Hepatocyte (in vitro differentiated cells): ENCODE measurements at regions not wholly inside any gene's neighbourhood (a gene's known extent, or its start where the extent isn't known, plus 50 kb on each side); places are given as distances from the start of the nearest gene placed in this dataset.

Source experiments
- CTCF ChIP-seq: fragments of 200-600 bp; sonication (generic); IDR thresholded peaks from 2 replicates; pipeline ENCODE4 v1.5.1; 2016; ENCODE audit warnings: antibody characterized with exemption, mild to moderate bottlenecking; ENCODE audit not compliant: poor library complexity
- EZH2 ChIP-seq: fragments of 200-600 bp; sonication (generic); IDR thresholded peaks from 2 replicates; pipeline ENCODE4 v1.6.1; 2016; ENCODE audit warnings: antibody characterized with exemption, mild to moderate bottlenecking, borderline replicate concordance

- TF ChIP-seq CTCF = no peak
- TF ChIP-seq EZH2 = no peak
Observed at GRCh38 chr6:44776344-44776743, 388.8 kb downstream of the CDC5L start.
